Keratinocyte (primary cell): ENCODE measurements at regions not wholly inside any gene's neighbourhood (a gene's known extent, or its start where the extent isn't known, plus 50 kb on each side); places are given as distances from the start of the nearest gene placed in this dataset.

Source experiments
- DNase-seq: peaks from one replicate; pipeline ENCODE4 v3.0.0-alpha.2; 2011; ENCODE audit warnings: low read depth, missing footprints, low spot score
- FAIRE-seq: peaks from 2 replicates; lab custom pipeline; 2011; peaks lifted over from hg19 to GRCh38; lab: Jason Lieb, UNC
- H2AFZ ChIP-seq: 2 replicates; pipeline ENCODE4 v1.6.0; 2012; ENCODE audit warnings: low read length, control low read depth, inconsistent platforms; ENCODE audit not compliant: control insufficient read depth
- H3K27ac ChIP-seq: 2 replicates; pipeline ENCODE4 v1.5.1; 2011; ENCODE audit warnings: low read length; ENCODE audit not compliant: control insufficient read depth, insufficient read depth
- H3K27me3 ChIP-seq: 3 replicates; pipeline ENCODE4 v1.6.0; 2011; ENCODE audit warnings: low read length; ENCODE audit not compliant: control insufficient read depth, insufficient read depth; ENCODE audit errors: extremely low read depth
- H3K36me3 ChIP-seq, 2 experiments: 2 replicates in 1 of 2; 3 replicates in 1 of 2; pipeline ENCODE4 v1.5.1; 2011; ENCODE audit warnings: low read length in 2 of 2, mild to moderate bottlenecking in 1 of 2; ENCODE audit not compliant: control insufficient read depth in 2 of 2, insufficient read depth in 2 of 2; ENCODE audit errors: extremely low read depth in 1 of 2
- H3K4me1 ChIP-seq: 3 replicates; pipeline ENCODE4 v1.5.1; 2011; ENCODE audit warnings: low read length; ENCODE audit not compliant: control insufficient read depth, insufficient read depth; ENCODE audit errors: extremely low read depth
- H3K4me2 ChIP-seq: 3 replicates; pipeline ENCODE4 v1.6.0; 2011; ENCODE audit warnings: low read depth, low read length; ENCODE audit not compliant: control insufficient read depth, insufficient read depth; ENCODE audit errors: extremely low read depth
- H3K4me3 ChIP-seq, 3 experiments: fragments of 200-600 bp in 1 of 3; sonication (generic) in 1 of 3; 2 replicates in 2 of 3; 3 replicates in 1 of 3; pipeline ENCODE4 v1.5.1; 2011 to 2016; ENCODE audit warnings: low read length in 3 of 3, mild to moderate bottlenecking in 3 of 3, control low read depth in 2 of 3, inconsistent platforms in 1 of 3, low read depth in 1 of 3, mixed read lengths in 1 of 3, mixed run types in 1 of 3, moderate library complexity in 1 of 3; ENCODE audit not compliant: control insufficient read depth in 2 of 3, insufficient read depth in 2 of 3; ENCODE audit errors: extremely low read depth in 1 of 3
- H3K79me2 ChIP-seq: 2 replicates; pipeline ENCODE4 v1.6.0; 2012; ENCODE audit warnings: low read length; ENCODE audit not compliant: control insufficient read depth, insufficient read depth
- H3K9ac ChIP-seq: 3 replicates; pipeline ENCODE4 v1.6.0; 2011; ENCODE audit warnings: low read length; ENCODE audit not compliant: control insufficient read depth, insufficient read depth; ENCODE audit errors: extremely low read depth
- H3K9me1 ChIP-seq: 3 replicates; pipeline ENCODE4 v1.6.0; 2011; ENCODE audit warnings: low read length; ENCODE audit not compliant: control insufficient read depth, insufficient read depth; ENCODE audit errors: extremely low read depth
- H3K9me3 ChIP-seq: 2 replicates; pipeline ENCODE4 v1.5.1; 2012; ENCODE audit warnings: low read depth, low read length; ENCODE audit not compliant: control insufficient read depth
- H4K20me1 ChIP-seq: 3 replicates; pipeline ENCODE4 v1.6.0; 2011; ENCODE audit warnings: low read length; ENCODE audit not compliant: control insufficient read depth, insufficient read depth; ENCODE audit errors: extremely low read depth
- CTCF ChIP-seq, 3 experiments: IDR thresholded peaks in 1 of 3; conservative IDR thresholded peaks in 1 of 3; optimal IDR thresholded peaks in 1 of 3; 2 replicates in 2 of 3; 3 replicates in 1 of 3; pipeline versions ENCODE3 to v1.5.1; 2011; ENCODE audit warnings: low read length in 3 of 3, mild to moderate bottlenecking in 3 of 3, moderate library complexity in 2 of 3, control low read depth in 1 of 3, inconsistent platforms in 1 of 3; ENCODE audit not compliant: insufficient read depth in 2 of 3; ENCODE audit errors: extremely low read depth in 1 of 3
- EZH2 ChIP-seq: IDR thresholded peaks from one replicate; pipeline ENCODE4 v1.6.1; 2012; ENCODE audit warnings: inconsistent platforms, mild to moderate bottlenecking, low read length, moderate library complexity
- dilution Hi-C: fragments of 300-500 bp; cut with MboI; formaldehyde crosslinking; loops from one replicate; pipeline ENCODE4 v1.7.0; 2020; ENCODE audit warnings: low sequenced_read_pairs; ENCODE audit not compliant: extremely low pct_ligation_motif_present

- no peaks in the 10 kb centered on the region for H3K27me3 ChIP-seq
- H3K79me2 ChIP-seq = no peaks in the 10 kb centered on the region
- H2AFZ ChIP-seq = no peak overlapping the region
- H3K36me3 ChIP-seq = no peaks in the 10 kb centered on the region
- no peaks in the 10 kb centered on the region for H3K9me1 ChIP-seq
- no peaks in the 10 kb centered on the region for H4K20me1 ChIP-seq
- no peak overlapping the region for H3K4me3 ChIP-seq
- peaks cover 9% of the 10 kb centered on the region for H3K4me1 ChIP-seq
- no peak overlapping the region for H3K9ac ChIP-seq
- TF ChIP-seq CTCF (optimal IDR thresholded peaks at IDR 0.05 in 1 of 3, IDR thresholded peaks at IDR 0.05 in 1 of 3, conservative IDR thresholded peaks at IDR 0.05 in 1 of 3; ENCODE audit: extremely low read depth in 1 of 3, insufficient read depth in 2 of 3, low read length in 3 of 3) (no peak), EZH2 (no peak)
- FAIRE-seq (peak; percentile 41), DNase-seq (no peak)
- H3K9me3 ChIP-seq = no peaks in the 10 kb centered on the region
- H3K4me2 ChIP-seq = no peak overlapping the region
- H3K27ac ChIP-seq = no peak overlapping the region
- dilution Hi-C loops = no loop called here
These were observed 343.5 kb downstream of the RFPL4B start for GRCh38 chr6:112690497-112691202.

GRCh38 chr6:112691289-112691688, 344.2 kb downstream of the RFPL4B start:
- no peak for TF ChIP-seq CTCF (optimal IDR thresholded peaks at IDR 0.05 in 1 of 3, IDR thresholded peaks at IDR 0.05 in 1 of 3, conservative IDR thresholded peaks at IDR 0.05 in 1 of 3; ENCODE audit: extremely low read depth in 1 of 3, insufficient read depth in 2 of 3, low read length in 3 of 3)
- TF ChIP-seq EZH2 = no peak
- Histone ChIP-seq H3K9me3 (no peaks in the 10 kb centered on the region), H3K36me3 (no peaks in the 10 kb centered on the region), H3K9ac (no peak overlapping the region), H3K27ac (no peak overlapping the region), H3K4me2 (no peak overlapping the region), H3K9me1 (no peaks in the 10 kb centered on the region), H3K27me3 (no peaks in the 10 kb centered on the region), H3K4me1 (peaks cover 9% of the 10 kb centered on the region), H3K79me2 (no peaks in the 10 kb centered on the region), H4K20me1 (no peaks in the 10 kb centered on the region), H3K4me3 (no peak overlapping the region), H2AFZ (no peak overlapping the region)
- peak; percentile 65 for FAIRE-seq
- peak; percentile 33 for DNase-seq
- dilution Hi-C loops = no loop called here
